Dendritic cell treated with granulocyte-macrophage colony-stimulating factor and Interleukin-4, amounts not matched to agents 40 ng/mL and 50 ng/mL, for 4 days (primary cell): ENCODE measurements at regions not wholly inside any gene's neighbourhood (a gene's known extent, or its start where the extent isn't known, plus 50 kb on each side); places are given as distances from the start of the nearest gene placed in this dataset.

Experiments
- H3K27ac Mint-ChIP-seq: one replicate; pipeline ENCODE4 v1.8.0; 2022; ENCODE audit warnings: mild to moderate bottlenecking, mixed read lengths
- H3K27me3 Mint-ChIP-seq: one replicate; pipeline ENCODE4 v1.8.0; 2022; ENCODE audit warnings: mild to moderate bottlenecking, mixed read lengths
- H3K36me3 Mint-ChIP-seq: one replicate; pipeline ENCODE4 v1.8.0; 2022; ENCODE audit warnings: low read depth, mixed read lengths
- H3K4me1 Mint-ChIP-seq: one replicate; pipeline ENCODE4 v1.8.0; 2022; ENCODE audit warnings: low read depth, mixed read lengths
- H3K4me3 Mint-ChIP-seq: one replicate; pipeline ENCODE4 v1.8.0; 2022; ENCODE audit warnings: mild to moderate bottlenecking, moderate library complexity, mixed read lengths
- H3K9me3 Mint-ChIP-seq: one replicate; pipeline ENCODE4 v1.8.0; 2022; ENCODE audit warnings: mixed read lengths
- intact Hi-C: fragments of 100-400 bp; cut with micrococcal nuclease; formaldehyde crosslinking; loops from one replicate; pipeline ENCODE4 v1.15.0; 2022

DNA sequence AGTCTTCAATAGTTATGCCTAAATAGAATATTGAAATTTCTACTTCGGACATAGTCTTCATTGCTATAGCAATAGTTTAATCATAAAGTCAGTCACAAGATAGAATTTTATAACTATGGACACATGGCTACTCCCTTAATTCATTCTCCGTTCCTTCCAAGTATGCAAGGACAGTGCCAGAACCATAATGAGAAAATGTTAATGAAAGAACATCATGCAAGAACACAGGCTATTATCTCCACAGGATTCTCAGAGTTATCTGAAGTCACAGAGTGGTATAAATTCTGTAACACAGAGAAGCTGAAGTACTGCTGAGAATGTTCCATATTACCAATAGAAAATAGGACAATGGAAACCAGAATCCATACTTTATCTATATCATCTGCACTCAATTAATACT, 826.2 kb downstream of the EPHA7 start:
- no peaks in the 10 kb centered on the region for H3K27me3 Mint-ChIP-seq
- H3K9me3 Mint-ChIP-seq: no peaks in the 10 kb centered on the region
- H3K27ac Mint-ChIP-seq: no peak overlapping the region
- H3K4me3 Mint-ChIP-seq: no peak overlapping the region
- intact Hi-C loops: no loop called here
- H3K4me1 Mint-ChIP-seq: no peaks in the 10 kb centered on the region
- no peaks in the 10 kb centered on the region for H3K36me3 Mint-ChIP-seq

DNA sequence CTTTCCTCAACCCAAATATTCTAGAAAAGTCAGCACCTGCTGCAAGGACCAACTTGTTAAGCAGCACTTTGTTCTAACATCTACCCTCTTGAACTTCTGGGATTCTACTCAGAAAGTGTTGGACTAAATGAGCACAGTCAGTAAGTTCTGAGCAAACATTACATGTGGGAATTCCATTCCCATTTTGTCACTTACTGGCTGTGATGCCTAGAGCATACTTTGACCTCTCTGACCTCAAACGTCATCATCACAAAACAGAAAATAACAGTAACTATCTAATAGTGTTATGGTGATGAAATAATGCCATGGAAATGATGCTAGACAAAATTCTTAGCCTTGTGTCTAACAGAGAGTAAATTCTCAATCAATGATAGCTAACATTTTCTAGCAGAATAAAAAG, 829.4 kb downstream of the EPHA7 start:
- no peaks in the 10 kb centered on the region for H3K36me3 Mint-ChIP-seq
- intact Hi-C loops: no loop called here
- H3K4me1 Mint-ChIP-seq: peaks cover 5% of the 10 kb centered on the region
- H3K9me3 Mint-ChIP-seq: no peaks in the 10 kb centered on the region
- no peak overlapping the region for H3K4me3 Mint-ChIP-seq
- H3K27ac Mint-ChIP-seq: no peak overlapping the region
- no peaks in the 10 kb centered on the region for H3K27me3 Mint-ChIP-seq

DNA sequence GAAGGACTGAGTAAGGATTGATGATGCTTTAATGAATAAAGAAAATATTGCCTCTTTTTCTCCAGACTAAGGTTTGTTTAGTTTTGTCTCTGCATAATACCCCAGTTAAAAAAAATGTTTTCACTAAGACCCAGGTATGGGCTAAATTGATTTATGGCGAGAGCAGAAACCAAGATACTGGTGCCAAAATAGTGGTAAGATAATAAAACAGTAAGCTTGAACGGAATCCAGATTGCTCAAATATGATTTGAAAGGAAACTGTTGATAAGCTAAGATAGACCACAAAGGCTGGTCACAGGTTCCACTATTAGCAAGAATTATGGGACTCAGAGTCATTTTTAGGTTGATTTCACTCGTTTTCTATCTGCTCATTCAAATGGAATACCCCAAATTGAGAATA, 831.2 kb downstream of the EPHA7 start:
- Mint-ChIP-seq H3K4me1 (peaks cover 5% of the 10 kb centered on the region), H3K27me3 (no peaks in the 10 kb centered on the region), H3K27ac (no peak overlapping the region), H3K9me3 (no peaks in the 10 kb centered on the region), H3K4me3 (no peak overlapping the region), H3K36me3 (no peaks in the 10 kb centered on the region)
- intact Hi-C loops: no loop called here

GRCh38 chr6:92587525-92587924, 831.8 kb downstream of the EPHA7 start:
- Mint-ChIP-seq H3K9me3 (no peaks in the 10 kb centered on the region), H3K4me3 (no peak overlapping the region), H3K36me3 (no peaks in the 10 kb centered on the region), H3K27ac (no peak overlapping the region), H3K27me3 (no peaks in the 10 kb centered on the region), H3K4me1 (peaks cover 5% of the 10 kb centered on the region)
- intact Hi-C loops: no loop called here

DNA sequence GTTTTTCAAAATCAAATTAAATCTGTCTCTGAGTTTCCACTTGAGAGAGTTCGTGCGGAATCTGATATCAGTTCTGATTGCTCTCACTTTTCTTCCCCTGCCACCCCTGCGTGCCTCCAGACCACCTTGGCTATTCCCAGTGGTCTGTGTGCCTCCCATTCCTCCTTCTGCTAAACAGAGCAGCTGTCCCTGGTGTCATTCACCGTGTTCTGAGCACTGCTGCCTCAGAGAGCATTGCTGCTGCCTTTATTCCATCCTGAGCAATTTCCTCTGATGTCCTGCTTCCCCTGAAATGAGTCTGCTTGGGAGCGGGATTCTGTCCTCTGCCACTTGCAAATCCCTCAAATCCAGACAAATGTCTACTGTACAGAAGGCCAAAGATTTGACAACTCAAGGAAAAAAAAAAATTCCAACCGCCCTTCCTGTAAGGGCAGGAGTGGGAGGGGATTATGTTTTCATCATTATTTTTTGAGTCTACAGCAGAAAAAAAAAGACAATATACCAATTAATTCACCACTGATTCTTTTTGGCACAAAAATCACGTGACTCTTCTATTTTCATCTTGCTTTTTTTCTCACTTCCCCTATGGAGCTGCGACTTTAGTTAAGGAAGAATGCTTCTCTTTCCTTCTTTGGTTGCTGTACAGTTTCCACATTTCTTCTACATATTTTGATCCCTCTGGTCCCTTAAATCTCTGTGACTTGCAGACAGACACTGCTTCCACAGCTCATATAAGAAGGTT, 833.0 kb downstream of the EPHA7 start:
- peaks cover 5% of the 10 kb centered on the region for H3K4me1 Mint-ChIP-seq
- H3K36me3 Mint-ChIP-seq: no peaks in the 10 kb centered on the region
- H3K4me3 Mint-ChIP-seq: no peak overlapping the region
- no peaks in the 10 kb centered on the region for H3K9me3 Mint-ChIP-seq
- no peaks in the 10 kb centered on the region for H3K27me3 Mint-ChIP-seq
- H3K27ac Mint-ChIP-seq: no peak overlapping the region
- intact Hi-C loops: no loop called here

DNA sequence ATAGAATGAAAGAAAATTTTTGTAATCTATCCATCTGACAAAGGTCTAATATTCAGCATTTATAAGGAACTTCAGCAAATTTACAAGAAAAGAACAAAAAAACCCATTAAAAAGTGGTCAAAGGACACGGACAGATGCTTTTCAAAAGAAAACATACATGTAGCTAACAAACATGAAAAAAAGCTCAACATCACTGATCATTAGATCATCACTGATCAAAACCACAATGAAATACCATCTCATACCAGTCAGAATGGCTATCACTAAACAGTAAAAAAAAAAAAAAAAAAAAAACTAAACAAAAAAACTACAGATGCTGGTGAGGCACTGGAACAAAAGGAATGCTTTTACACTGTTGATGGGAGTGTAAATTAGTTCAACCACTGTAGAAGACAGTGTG, 837.1 kb downstream of the EPHA7 start:
- Mint-ChIP-seq H3K27me3 (no peaks in the 10 kb centered on the region), H3K36me3 (no peaks in the 10 kb centered on the region), H3K27ac (no peak overlapping the region), H3K4me3 (no peak overlapping the region), H3K9me3 (peaks cover 32% of the 10 kb centered on the region), H3K4me1 (peaks cover 5% of the 10 kb centered on the region)
- intact Hi-C loops: no loop called here

GRCh38 chr6:92577077-92577719, 842.2 kb downstream of the EPHA7 start:
- intact Hi-C loops: no loop called here
- H3K9me3 Mint-ChIP-seq: peaks cover 32% of the 10 kb centered on the region
- no peaks in the 10 kb centered on the region for H3K27me3 Mint-ChIP-seq
- no peak overlapping the region for H3K4me3 Mint-ChIP-seq
- H3K27ac Mint-ChIP-seq: no peak overlapping the region
- no peaks in the 10 kb centered on the region for H3K36me3 Mint-ChIP-seq
- no peaks in the 10 kb centered on the region for H3K4me1 Mint-ChIP-seq

- Mint-ChIP-seq H3K9me3 (no peaks in the 10 kb centered on the region), H3K36me3 (no peaks in the 10 kb centered on the region), H3K4me1 (no peaks in the 10 kb centered on the region), H3K27me3 (no peaks in the 10 kb centered on the region), H3K4me3 (no peak overlapping the region), H3K27ac (no peak overlapping the region)
- intact Hi-C loops: no loop called here
These were observed 850.8 kb downstream of the EPHA7 start for GRCh38 chr6:92568541-92568940.

DNA sequence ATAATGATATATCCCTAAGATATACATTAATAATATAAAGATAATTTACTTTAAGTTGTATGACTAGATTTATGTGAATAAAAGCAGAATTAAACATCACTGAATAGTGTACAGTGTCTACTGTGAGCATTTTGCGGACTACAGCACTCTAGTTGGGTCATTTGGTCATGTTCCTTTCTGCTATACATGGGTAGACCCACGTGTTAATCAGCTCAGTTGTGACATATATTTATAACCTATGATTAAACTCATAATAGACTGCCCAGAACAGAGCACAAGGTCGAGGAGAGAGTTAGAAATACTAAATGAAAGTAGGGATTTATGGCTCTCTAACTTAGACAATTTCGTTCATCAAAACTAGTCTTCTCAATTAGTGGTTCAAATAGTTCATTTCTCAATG, 852.7 kb downstream of the EPHA7 start:
- Mint-ChIP-seq H3K4me3 (no peak overlapping the region), H3K27me3 (no peaks in the 10 kb centered on the region), H3K36me3 (no peaks in the 10 kb centered on the region), H3K27ac (no peak overlapping the region), H3K9me3 (no peaks in the 10 kb centered on the region), H3K4me1 (no peaks in the 10 kb centered on the region)
- intact Hi-C loops: no loop called here

- no peaks in the 10 kb centered on the region for H3K27me3 Mint-ChIP-seq
- no peaks in the 10 kb centered on the region for H3K36me3 Mint-ChIP-seq
- H3K4me1 Mint-ChIP-seq: peaks cover 6% of the 10 kb centered on the region
- H3K27ac Mint-ChIP-seq: no peak overlapping the region
- no peaks in the 10 kb centered on the region for H3K9me3 Mint-ChIP-seq
- intact Hi-C loops: no loop called here
- no peak overlapping the region for H3K4me3 Mint-ChIP-seq
These were observed 855.0 kb downstream of the EPHA7 start for GRCh38 chr6:92564376-92564775.

- intact Hi-C loops: no loop called here
- Mint-ChIP-seq H3K36me3 (no peaks in the 10 kb centered on the region), H3K9me3 (no peaks in the 10 kb centered on the region), H3K27me3 (no peaks in the 10 kb centered on the region), H3K4me1 (peaks cover 6% of the 10 kb centered on the region), H3K4me3 (no peak overlapping the region), H3K27ac (no peak overlapping the region)
These were observed 859.7 kb downstream of the EPHA7 start for GRCh38 chr6:92559611-92560010.

- Mint-ChIP-seq H3K27ac (no peak overlapping the region), H3K27me3 (no peaks in the 10 kb centered on the region), H3K36me3 (no peaks in the 10 kb centered on the region), H3K4me3 (no peak overlapping the region), H3K9me3 (no peaks in the 10 kb centered on the region), H3K4me1 (peaks cover 6% of the 10 kb centered on the region)
- intact Hi-C loops: no loop called here
These were observed 860.4 kb downstream of the EPHA7 start for GRCh38 chr6:92559003-92559402.

DNA sequence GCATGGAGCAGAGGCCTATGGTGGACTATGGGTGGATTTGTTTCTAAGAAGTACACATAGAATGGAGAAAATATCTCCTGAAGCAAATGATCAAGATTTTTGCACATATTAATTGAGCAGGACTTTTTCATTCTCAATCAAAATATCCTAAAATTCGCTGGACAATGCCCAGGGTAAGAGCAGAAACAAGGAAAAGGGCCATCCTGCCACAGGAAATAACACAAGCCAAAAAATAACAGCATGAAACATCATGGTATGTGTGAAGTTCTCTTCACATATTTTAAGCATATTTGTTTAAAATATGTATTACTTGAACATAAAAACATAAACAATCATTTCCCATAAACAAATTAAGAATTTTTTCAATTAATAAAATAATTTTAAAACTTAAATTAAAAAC, 868.9 kb downstream of the EPHA7 start:
- Mint-ChIP-seq H3K9me3 (no peaks in the 10 kb centered on the region), H3K36me3 (no peaks in the 10 kb centered on the region), H3K4me1 (no peaks in the 10 kb centered on the region), H3K4me3 (no peak overlapping the region), H3K27me3 (no peaks in the 10 kb centered on the region), H3K27ac (no peak overlapping the region)
- intact Hi-C loops: no loop called here

DNA sequence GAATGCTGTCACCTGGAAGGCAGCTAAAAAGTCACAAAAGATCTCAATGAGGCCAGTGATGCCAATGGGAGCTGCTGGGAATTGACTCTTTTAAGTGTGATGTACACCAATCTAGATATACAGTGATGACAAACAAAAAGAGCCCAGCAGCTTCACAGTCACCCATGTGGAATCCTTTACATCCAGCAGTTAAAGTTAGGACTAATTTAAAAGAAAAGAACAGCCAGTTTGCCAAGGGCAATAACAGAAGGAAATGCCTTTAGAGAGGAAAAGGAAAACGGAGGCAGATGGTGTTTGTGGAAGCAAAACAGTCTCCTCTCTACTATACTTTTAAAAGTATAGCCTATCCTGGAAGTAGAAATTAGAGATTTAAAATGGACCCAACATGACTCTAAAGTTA, 873.5 kb downstream of the EPHA7 start:
- no peak overlapping the region for H3K4me3 Mint-ChIP-seq
- no peaks in the 10 kb centered on the region for H3K36me3 Mint-ChIP-seq
- intact Hi-C loops: no loop called here
- no peaks in the 10 kb centered on the region for H3K4me1 Mint-ChIP-seq
- H3K27ac Mint-ChIP-seq: no peak overlapping the region
- no peaks in the 10 kb centered on the region for H3K27me3 Mint-ChIP-seq
- H3K9me3 Mint-ChIP-seq: no peaks in the 10 kb centered on the region
